Left kidney (tissue), 1 donor: ENCODE measurements at regions not wholly inside any gene's neighbourhood (a gene's known extent, or its start where the extent isn't known, plus 50 kb on each side); places are given as distances from the start of the nearest gene placed in this dataset.
"Not testable (repeated sequence)": the region's sequence is repeated elsewhere in the genome, so short reads cannot be mapped to it uniquely, and the experiment has no call there.

Source experiments
- DNase-seq: peaks from one replicate; pipeline ENCODE4 v3.0.0-alpha.2; 2013

- DNase-seq, result no peak
These were observed 86.8 kb downstream of the NDUFA12 start for GRCh38 chr12:94916663-94917062.

DNA sequence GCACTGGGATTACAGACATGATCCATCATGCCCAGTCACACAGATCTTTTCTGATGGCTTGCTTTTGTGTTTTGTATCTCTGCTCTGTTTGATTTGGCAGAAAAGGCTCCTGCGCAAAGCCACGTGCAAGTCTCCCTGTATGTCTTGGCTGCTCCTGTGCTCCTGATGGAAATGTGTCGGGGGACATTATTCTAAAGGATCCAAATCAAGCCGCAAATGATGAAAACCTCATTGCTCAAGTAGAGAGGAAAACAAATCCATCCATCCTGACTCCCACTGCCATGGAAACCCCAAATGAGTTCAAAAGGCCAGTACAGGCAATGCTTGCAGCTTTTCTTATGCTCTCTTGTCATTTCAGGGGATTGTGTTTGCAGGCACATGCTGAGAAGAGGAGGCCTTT, 93.8 kb downstream of the NDUFA12 start:
- DNase-seq, result no peak

DNA sequence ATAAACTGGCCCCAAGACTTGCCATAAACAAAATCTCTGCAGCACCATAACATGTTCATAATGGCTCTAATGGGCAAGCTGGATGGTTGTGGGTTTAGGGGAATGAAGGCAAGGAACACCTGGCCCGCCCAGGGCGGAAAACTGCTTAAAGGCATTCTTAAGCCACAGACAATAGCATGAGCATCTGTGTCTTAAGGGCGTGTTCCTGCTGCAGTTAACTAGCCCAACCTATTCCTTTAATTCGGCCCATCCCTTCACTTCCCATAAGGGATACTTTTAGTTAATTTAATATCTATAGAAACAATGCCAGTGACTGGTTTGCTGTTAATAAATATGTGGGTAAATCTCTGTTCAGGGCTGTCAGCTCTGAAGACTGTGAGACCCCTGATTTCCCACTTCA, 97.7 kb downstream of the NDUFA12 start:
- not testable (repeated sequence) for DNase-seq

- no peak for DNase-seq
These were observed 103.0 kb downstream of the NDUFA12 start for GRCh38 chr12:94900496-94900895.

DNA sequence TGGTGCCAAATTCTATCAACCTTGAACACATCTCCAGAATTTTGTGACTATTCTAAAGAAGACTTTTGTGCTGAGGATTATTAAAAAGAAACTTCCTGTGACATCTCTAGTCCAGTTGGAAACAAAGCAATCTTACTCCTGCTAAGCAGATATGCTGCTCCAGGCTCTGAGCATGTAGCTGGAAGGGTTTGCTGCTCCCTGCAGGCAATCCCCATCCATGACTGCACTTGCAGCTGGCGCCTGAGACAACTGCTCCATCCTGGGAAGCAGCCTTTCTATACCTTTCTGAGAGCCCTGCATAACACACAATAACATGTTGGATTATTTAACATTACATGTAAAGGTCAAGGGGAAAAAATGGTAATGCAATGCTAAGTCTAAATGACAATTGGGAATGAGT, 105.1 kb downstream of the NDUFA12 start:
- no peak for DNase-seq

GRCh38 chr12:94892544-94893267, 110.8 kb downstream of the NDUFA12 start:
- no peak for DNase-seq

GRCh38 chr12:94889445-94890210, 113.9 kb downstream of the NDUFA12 start:
- no peak for DNase-seq

- DNase-seq, result no peak
These were observed 124.0 kb downstream of the NDUFA12 start for GRCh38 chr12:94879542-94879941.

DNA sequence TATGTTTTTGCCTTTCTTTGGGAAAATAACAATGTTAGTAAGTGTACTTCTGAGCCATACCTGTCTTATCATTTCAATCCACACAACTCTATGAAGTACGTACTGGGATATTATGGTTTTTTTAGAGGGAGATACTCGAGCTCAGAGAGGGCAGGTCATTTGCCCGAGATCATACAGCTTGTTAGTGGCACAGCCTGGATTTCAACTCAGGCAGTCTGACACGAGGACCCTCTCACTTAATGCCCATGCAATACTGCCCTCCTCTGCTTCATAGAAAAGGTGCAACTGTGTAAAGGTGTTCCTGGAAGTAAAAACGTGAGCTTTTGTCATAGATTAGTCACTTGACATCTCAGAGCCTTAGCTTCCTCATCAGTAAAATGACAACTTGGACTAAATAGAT, 128.0 kb downstream of the NDUFA12 start:
- DNase-seq, result no peak

- no peak for DNase-seq
These were observed 128.8 kb downstream of the NDUFA12 start for GRCh38 chr12:94874518-94875302.

- no peak for DNase-seq
These were observed 129.6 kb downstream of the NDUFA12 start for GRCh38 chr12:94873734-94874517.

GRCh38 chr12:94872971-94873733, 130.3 kb downstream of the NDUFA12 start:
- DNase-seq, result peak; percentile 41

DNA sequence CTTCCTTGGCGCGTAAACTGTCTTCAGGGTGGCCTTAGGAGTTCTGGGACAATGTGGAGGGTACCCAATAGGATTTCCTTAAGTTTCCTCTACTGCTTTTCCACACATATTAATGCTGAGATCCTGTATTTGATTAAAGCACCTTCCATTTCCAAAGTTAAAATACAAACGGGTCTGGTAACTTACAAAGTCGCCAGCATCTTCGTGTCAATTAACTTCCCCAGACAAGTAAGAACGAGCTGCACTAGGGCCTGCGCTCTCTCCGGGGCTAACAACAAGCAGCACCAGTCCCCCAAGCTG, 130.9 kb downstream of the NDUFA12 start:
- no peak for DNase-seq

DNA sequence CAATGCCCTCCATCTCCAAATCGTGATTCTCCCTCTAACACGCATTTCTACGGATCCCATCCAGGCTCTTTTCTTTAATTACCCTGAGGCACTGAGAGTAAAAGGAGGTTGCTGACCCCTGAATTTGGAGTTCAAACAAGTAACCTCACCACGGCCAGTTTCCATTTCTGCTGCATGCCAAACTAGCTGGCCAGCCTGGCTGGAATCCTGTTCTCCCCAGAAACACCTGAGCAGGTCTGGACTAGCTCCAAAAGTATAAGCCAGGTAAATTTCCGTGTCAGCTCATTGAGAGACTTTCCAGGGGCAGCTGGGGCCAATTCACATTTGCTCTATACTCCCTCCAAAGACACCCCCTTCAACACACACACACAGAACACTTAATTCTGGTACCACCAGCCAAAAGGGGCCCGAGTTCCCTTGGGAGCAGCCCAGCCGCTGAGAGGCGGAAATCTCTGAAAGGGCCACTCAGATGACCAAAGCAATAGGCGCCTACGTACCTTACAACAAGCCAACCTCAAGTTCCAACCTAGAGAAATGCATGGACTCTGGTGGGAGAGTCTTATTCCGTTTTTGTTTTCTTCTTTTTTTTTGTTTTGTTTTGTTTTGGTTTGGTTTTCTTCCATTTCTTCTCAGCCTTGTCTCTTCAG, 131.4 kb downstream of the NDUFA12 start:
- no peak for DNase-seq

GRCh38 chr12:94870511-94870910, 133.0 kb downstream of the NDUFA12 start:
- no peak for DNase-seq

DNA sequence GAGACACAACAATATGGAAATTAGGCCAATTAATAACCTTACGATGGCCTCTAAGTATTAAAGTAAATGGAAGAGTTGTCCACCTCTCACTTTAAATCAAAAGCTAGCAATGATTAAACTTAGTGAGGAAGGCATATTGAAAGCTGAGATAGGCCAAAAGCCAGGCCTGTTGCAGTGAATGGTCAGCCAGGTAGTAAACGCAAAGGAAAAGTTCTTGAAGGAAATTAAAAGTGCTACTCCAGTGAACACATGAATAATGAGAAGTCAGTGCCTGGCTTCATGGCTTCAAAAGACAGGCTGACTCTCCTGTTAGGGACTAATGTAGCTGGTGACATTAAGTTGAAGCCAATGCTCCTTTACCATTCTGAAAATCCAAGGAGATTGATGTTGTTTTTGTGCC, 135.3 kb downstream of the NDUFA12 start:
- no peak for DNase-seq

DNA sequence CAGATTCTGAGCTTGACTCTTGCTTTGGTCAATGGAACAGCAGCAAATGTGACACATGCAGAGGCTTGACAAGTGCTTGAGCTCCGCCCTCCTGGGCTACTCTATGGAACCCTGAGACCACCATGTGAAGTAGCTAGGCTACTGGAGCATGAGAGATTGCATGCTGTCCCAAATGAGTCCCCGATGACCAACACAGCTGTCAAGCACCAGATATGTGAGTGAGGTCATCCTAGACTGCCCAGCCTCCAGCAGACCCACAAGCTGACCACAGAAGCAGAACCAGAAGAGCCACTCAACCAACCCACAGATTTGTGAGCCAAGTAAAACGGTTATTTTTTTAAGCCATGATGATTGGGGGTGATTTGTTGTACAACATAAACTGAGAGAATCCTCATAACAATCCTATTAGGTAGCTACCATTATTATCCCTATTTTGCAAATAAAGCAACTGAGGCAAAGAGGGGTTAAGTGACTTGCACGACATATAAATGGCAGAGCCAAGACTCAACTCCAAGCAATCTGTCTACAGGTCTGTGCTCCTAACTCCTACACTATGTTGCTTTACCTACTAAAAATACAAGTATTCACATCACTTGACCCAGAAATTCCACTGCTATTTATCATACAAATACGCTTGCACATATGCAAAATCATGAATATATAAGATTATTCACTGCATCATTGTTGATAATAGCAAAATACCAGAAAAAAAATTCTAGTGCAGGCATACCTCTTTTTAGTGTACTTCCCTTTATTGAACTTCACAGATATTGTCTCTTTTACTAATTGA, 136.2 kb downstream of the NDUFA12 start:
- no peak for DNase-seq

DNA sequence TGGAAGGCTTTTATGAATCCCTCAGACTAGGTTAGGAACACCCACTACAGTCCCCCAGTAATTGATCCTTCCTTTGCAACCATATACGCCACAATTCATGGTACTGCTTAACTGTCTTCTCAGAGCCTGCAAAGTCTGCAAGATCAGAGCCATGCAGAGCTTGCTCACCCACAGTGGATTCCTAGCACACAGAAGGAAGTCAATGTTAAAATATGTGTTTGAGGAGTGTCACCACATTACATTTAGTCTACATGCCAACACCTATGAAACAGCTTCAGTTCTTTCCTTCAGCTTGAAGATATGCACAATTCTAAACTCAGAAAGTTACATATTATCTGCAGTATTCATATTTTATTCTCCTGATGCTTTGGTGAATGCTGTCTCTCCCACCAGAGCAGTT, 138.5 kb downstream of the NDUFA12 start:
- no peak for DNase-seq

GRCh38 chr12:94863321-94864035, 140.0 kb downstream of the NDUFA12 start:
- no peak for DNase-seq
